ENCODE measurements at regions not wholly inside any gene's neighbourhood (a gene's known extent, or its start where the extent isn't known, plus 50 kb on each side); places are given as distances from the start of the nearest gene placed in this dataset.
A peak's percentile ranks its signal among the peaks of the same experiment; 100 is the strongest.
"Not testable (repeated sequence)": the region's sequence is repeated elsewhere in the genome, so short reads cannot be mapped to it uniquely, and the experiment has no call there.

GRCh38 chr9:74107692-74108091, 389.4 kb upstream of the RORB start:
- no peak for DNase-seq

DNA sequence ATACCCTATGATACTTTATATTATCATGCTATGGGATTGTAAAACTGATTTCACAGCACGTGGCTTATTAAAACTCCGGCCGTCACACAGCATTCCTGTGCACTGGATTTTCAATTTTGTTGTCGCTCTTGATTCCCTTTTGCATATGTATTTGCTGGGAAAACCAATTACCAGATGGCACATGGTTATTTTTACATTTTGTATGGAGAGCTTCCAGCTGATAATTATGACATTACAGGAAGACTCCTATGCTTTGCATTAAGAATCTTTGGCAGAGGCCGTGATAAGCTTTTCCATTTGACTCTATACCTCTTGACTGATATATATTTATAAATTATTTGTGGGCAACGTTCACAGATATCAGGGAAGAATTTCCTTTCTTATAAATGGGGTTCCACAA, 381.2 kb upstream of the RORB start:
- DNase-seq, result no peak

DNA sequence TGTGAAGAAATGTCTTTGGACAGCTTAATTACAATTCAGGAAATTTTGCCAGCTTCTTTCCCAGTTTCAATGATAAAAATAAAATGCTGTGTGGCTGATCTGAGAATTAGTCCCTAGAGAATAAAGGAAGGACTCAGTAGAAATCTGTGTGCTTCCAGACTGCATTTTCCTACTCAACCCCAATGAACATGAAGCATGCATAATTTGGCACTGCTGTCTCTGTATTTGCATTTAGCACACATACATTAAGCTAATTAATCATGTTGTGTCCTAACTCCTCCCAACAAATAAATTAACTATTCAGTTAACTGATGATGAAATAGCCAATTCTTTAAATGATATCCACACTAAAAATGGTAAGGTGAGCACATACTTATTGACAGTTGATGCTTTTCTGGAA, 380.0 kb upstream of the RORB start:
- no peak for DNase-seq

DNA sequence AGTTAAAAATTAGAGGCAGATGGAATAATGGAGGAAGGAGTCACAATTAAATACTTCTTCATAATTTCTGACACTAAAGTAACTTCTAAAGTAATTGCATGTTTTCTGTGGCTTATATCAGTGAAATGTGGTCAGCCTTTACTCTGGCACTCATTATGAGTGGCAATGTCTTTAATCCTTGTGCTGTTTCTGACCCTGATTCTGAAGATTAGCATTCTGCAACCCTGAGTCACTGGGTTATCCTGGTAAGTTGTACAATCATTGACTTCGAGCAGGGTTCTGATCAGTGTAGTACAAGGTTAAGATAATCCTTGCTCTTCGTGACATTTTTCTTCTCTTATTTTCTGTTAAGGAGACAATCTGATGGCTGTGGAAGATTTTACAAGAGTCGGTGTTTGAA, 379.4 kb upstream of the RORB start:
- no peak for DNase-seq

DNA sequence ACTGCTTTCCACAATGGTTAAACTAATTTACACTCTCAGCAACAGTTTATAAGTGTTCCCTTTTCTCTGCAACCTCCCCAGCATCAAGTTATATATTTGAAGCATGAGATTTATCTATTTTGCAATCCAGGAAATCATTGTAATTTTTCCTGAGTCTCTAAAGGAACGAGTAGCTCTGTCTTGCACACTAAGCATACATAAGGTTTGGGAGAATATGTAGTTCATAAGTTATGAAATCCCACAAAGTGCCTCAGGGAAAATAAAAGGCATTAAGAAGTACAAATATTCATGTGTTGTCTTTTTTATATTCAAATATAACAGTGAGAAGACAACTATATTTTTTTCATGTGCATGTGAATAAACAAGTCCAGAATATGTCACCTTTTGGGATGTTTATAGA, 377.1 kb upstream of the RORB start:
- no peak for DNase-seq

DNA sequence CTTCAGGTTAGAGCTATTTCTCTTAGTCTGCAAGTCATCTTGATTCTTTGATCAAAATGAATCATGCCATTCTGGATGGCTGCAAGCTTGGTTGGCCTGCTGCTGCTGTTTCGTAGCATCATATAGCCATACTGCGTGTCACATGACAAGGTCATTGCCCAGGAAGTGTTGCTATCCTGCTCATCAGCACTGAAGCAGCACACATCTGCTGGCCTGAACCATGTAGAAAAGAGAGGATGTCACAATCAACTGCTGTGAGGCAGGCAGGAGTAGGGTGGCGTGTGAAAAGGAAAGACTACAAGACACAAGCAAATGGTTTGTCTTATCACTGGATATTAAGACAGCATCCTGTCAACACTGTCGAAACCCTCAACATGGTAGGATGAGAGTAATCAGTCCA, 376.7 kb upstream of the RORB start:
- no peak for DNase-seq

DNA sequence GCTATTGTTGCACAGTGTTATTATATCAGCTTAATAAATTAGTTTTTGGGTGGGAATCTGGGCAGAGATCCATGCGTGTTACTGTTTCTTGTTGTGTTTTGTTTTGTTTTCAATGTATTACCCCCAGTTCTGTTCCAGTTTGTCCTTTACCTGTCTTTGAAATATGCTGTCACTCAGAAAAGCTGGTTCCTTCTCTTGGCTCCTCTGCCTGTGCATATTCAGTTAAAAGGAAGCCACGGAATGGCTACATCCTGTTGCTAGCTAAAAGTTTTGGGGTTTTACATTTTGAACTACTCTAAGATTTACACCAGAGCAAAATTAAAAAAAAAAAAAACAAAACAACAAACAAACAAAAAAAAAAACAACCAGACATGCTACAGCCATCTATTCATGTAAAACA, 374.9 kb upstream of the RORB start:
- no peak for DNase-seq

GRCh38 chr9:74122661-74123060, 374.5 kb upstream of the RORB start:
- no peak for DNase-seq

- DNase-seq, result no peak
Observed at GRCh38 chr9:74125941-74126340, 371.2 kb upstream of the RORB start.

GRCh38 chr9:74132986-74133385, 364.1 kb upstream of the RORB start:
- DNase-seq, result no peak

- no peak for DNase-seq
Observed at GRCh38 chr9:74133921-74134320, 363.2 kb upstream of the RORB start.

DNA sequence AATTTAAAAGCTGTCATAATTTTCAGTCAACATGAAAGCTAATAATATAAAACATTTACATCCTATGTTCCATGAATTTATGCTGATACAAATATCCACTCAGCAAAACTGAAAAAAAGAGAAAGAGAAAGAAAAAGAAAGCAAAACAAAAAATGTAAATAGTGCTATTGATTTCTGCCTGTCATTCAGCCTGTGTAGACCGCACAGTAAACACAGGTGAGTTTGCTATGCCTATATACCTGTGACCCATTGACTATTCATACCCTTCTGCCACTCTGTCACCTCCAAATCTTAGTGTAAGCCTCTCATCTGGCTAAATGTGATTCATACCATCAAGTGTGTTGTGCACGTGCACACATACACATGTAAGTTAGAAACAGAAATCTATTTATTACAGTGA, 359.0 kb upstream of the RORB start:
- DNase-seq, result no peak

DNA sequence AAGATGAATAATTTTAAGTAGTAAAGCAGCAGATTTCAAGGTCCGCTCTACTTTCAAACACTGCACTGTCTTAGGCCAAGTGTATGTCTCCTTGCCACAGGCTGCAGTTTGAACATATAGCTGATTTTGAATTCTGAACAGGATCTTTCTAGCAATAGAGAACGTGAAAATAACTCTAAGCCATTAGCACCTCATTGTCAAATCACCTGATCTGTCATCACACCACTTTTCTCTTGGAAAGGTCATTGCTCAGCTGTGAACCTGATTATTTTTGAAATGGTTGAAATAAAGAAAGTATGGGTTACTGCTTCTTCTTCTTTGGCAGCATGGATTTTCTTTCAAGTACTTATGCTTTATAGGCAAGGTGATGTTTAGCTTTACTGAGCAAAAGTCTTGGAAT, 357.0 kb upstream of the RORB start:
- DNase-seq, result no peak

DNA sequence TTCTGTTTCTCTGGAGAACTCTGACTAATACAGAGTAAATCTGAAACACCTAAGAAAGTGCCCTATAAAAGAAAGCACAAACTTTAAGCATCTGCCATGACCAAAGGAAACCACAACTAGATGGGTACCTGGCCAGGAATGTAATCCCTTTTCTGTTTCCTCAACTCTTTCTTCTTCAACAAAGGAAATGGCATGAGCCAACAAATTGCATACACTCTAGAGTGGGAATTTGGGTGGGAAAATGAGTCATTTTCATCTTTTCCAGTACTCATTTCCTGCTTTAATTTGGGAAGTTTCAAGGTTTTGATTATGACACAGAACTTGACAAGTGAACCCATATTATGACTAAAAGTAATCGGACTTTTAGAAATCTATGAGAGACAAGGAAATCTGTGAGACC, 349.2 kb upstream of the RORB start:
- DNase-seq, result no peak

DNA sequence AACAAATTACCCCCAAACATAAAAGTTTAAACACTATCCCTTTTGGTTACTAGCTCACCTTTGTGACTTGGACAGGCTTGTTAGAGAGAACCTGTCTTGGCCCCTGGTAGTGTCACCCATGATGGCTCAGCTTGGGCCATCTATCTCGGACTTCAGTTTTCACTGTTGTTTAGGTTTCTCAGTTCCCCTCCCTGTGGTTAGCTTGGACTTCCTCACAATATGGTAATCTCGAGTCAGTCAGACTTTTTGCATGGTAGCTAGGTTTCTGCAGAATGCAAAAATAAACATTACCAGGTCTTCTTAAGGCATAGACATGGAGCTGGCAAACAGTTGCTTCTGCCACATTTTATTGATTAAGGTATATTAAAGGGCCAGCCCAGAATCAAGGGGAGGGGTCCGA, 324.3 kb upstream of the RORB start:
- no peak for DNase-seq

- no peak for DNase-seq
Observed at GRCh38 chr9:74173284-74173683, 323.9 kb upstream of the RORB start.

GRCh38 chr9:74197771-74198170, 299.4 kb upstream of the RORB start:
- DNase-seq, result not testable (repeated sequence)

- no peak for DNase-seq
Observed at GRCh38 chr9:74205056-74205455, 292.1 kb upstream of the RORB start.

DNA sequence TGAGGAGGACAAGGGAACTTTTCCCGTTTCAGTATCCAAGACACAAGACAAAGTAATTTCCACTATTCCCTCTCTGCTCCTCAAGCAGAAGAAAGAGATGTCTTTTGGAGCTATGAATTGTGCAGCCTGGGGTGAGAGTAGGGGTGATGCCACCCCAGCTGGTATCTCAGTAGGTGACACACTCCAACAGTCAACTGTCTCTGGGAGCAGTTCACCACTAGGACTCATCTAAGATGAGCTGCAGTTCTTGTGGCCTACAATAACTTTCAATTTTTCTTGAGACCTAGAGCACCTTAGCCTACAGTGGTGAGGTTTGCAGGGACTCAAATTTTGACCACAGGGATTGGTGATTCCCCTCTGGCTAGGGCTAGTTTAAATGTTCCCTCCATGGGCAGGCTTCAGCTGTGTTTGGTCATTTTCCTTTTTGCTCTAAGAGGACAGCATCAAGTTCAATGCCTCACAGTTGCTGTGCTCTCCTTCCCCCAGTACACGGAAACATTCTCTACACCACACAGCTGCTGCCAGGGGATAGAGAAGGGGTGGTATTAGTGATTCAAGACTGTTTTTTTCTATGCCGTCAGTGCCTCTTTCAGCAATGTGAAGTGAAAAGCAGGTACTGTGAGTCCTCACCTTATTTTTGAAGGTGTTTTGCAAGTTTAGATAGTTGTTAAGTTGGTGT, 278.6 kb upstream of the RORB start:
- DNase-seq, result no peak

DNA sequence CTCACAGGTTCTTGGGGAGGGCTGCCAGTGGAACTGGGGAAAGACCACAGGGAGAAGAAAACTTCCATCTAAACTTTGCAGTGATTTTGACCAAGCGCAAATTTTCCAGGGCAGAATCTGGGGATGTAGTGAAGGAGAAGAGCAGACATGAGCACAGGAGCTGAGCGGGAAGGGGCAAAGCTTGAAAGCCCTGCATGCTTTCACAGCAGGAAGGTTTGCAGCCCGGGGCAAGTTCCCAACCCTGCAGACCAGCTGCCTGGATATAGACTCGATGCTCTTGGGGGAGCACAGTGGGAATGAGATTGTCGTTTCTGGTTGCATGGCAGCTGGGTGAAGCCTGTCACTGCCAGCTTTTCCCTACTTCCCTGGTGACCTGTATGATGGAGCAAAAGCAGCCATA, 276.8 kb upstream of the RORB start:
- no peak for DNase-seq

DNA sequence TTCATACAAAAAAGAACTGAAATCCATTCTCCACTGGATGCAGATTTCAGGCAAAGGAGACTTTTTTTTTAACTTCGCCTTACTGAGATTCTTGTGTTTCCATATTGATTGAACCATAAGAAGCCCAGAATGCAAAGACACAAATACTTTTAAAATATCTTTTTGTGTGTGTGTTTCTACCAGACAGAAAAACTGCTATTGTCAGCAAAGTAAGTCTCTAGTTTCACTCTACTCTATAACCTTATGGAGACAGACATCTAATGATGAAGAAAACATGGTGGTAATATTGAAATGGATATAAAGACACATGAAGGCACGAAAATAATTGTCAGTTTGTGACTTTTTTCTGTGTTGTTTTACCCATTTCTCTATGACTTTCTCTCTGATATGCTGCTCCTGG, 260.3 kb upstream of the RORB start:
- no peak for DNase-seq

- peak; percentile 20 for DNase-seq
Observed at GRCh38 chr9:74245866-74246497, 251.2 kb upstream of the RORB start.

DNA sequence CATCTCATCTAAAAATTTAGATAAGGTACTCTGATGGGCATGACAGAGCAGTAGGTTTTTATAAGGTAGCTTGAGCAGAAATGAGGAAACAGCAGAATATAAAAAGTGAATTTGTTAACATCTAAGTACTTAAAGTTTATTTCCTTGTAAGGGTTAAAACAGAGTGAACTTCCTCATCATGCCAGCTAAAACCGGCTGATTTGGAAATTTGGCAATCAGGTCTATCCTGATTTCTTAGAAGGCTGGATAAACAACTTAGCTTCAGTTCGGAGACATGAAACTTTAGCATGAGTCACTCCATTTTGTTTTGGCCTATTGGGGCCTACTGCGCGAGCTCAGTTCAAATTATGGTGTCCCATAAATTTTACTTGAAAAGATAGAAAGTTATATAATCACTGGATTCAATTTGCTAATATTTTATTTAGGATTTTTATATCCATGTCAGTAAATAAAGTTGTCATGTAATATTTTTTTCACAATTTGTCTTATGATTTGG, 241.6 kb upstream of the RORB start:
- DNase-seq, result no peak

DNA sequence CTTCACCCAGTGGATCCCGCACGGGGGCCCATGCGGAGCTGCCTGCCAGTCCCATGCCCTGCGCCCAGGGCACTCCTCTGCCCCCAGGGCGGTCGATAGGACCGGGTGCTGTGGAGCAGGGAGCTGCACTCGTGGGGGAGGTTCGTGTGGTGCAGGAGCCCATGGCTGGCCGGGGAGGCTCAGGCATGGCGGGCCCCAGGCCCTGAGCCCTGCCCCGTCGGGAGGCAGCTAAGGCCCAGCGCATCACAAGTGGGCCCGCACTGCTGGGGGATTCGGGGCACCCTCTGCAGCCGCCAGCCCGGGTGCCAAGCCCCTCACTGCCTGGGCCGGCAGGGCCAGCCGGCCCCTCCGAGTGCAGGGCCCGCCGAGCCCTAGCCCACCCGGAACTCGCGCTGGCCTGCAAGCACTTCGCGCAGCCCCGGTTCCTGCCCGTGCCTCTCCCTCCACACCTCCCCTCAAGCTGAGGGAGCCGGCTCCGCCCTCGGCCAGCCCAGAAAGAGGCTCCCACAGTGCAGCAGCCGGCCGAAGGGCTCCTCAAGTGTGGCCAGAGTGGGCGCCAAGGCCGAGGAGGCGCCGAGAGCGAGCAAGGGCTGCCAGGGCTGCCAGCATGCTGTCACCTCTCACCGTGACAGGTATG, 221.1 kb upstream of the RORB start:
- no peak for DNase-seq

- no peak for DNase-seq
Observed at GRCh38 chr9:74277532-74277931, 219.6 kb upstream of the RORB start.
